SK-N-SH treated with all-trans-retinoic acid at 6 μM for 48 hours (cell line): ENCODE measurements at regions not wholly inside any gene's neighbourhood (a gene's known extent, or its start where the extent isn't known, plus 50 kb on each side); places are given as distances from the start of the nearest gene placed in this dataset.

Experiments
- ARNTL ChIP-seq: fragments of 450-650 bp; formaldehyde crosslinking; IDR thresholded peaks from 2 replicates; pipeline ENCODE4 v1.5.0; 2020; ENCODE audit warnings: low read depth, mild to moderate bottlenecking, moderate library complexity, borderline replicate concordance
- GLIS3 ChIP-seq: fragments of 250-450 bp; sonication (Bioruptor Pico); IDR thresholded peaks from 2 replicates; pipeline ENCODE4 v1.5.0; 2020; ENCODE audit warnings: mild to moderate bottlenecking, moderate library complexity
- RARB ChIP-seq: fragments of 250-450 bp; sonication (Bioruptor Pico); IDR thresholded peaks from 2 replicates; pipeline ENCODE4 v1.8.0; 2021; ENCODE audit warnings: mild to moderate bottlenecking, moderate library complexity
- TOX ChIP-seq: fragments of 250-450 bp; sonication (Bioruptor Pico); IDR thresholded peaks from 2 replicates; pipeline ENCODE4 v1.8.0; 2021; ENCODE audit warnings: mild to moderate bottlenecking, moderate library complexity, borderline replicate concordance
- TSHZ2 ChIP-seq: fragments of 250-450 bp; sonication (Bioruptor Pico); IDR thresholded peaks from 2 replicates; pipeline ENCODE4 v1.5.0; 2020; ENCODE audit warnings: mild to moderate bottlenecking, moderate library complexity
- ZFP3 ChIP-seq: fragments of 250-450 bp; sonication (Bioruptor Pico); IDR thresholded peaks from 2 replicates; pipeline ENCODE4 v1.5.0; 2020; ENCODE audit warnings: mild to moderate bottlenecking, moderate library complexity

- TF ChIP-seq ZFP3 (CRISPR knock-in tag) (no peak), RARB (no peak), TSHZ2 (CRISPR knock-in tag) (no peak), GLIS3 (CRISPR knock-in tag) (no peak), ARNTL (no peak), TOX (no peak)
Measured at GRCh38 chr15:81923561-81924350, 122.1 kb downstream of the MEX3B start.
